ENCODE measurements at regions not wholly inside any gene's neighbourhood (a gene's known extent, or its start where the extent isn't known, plus 50 kb on each side); places are given as distances from the start of the nearest gene placed in this dataset.

- no peaks in the 10 kb centered on the region for H3K4me1 ChIP-seq (ENCODE audit: control insufficient read depth in 1 of 2, insufficient read depth in 2 of 2, low read length in 2 of 2)
- H3K9me3 ChIP-seq (replicated peaks in 1 of 2; ENCODE audit: control insufficient read depth in 1 of 2, insufficient read depth in 1 of 2, low read length in 2 of 2), result peaks cover 11 to 27% of the 10 kb centered on the region in 2 donors
- no peaks in the 10 kb centered on the region for H3K27me3 Mint-ChIP-seq (ENCODE audit: low read depth in 3 of 3)
- no peak overlapping the region for H3K27ac Mint-ChIP-seq
- H4K20me1 ChIP-seq (ENCODE audit: insufficient read depth, low read length), result no peaks in the 10 kb centered on the region
- no peaks in the 10 kb centered on the region for H3K27me3 ChIP-seq (ENCODE audit: control insufficient read depth in 2 of 2, insufficient read depth in 2 of 2, low read length in 2 of 2)
- intact Hi-C loops (cut with micrococcal nuclease), result no loop called here
- no peaks in the 10 kb centered on the region for H3K36me3 Mint-ChIP-seq
- peaks cover 0 to 14% (median 7%) of the 10 kb centered on the region in 7 donors for H3K9me3 Mint-ChIP-seq
- H3K36me3 ChIP-seq (replicated peaks in 1 of 2; ENCODE audit: control insufficient read depth in 1 of 2, insufficient read depth in 2 of 2, low read length in 2 of 2), result no peaks in the 10 kb centered on the region
- 100% methylated on average over 3 of the region's 3 CpGs for WGBS (ENCODE audit: insufficient coverage)
- no peak overlapping the region for H2AFZ ChIP-seq (ENCODE audit: insufficient read depth, low read depth, low read length, poor library complexity, severe bottlenecking)
- no peak overlapping the region for H3K4me3 ChIP-seq (replicated peaks in 1 of 3; ENCODE audit: low read depth in 2 of 3, low read length in 3 of 3)
- no peak overlapping the region for H3K4me2 ChIP-seq (replicated peaks; ENCODE audit: extremely low read depth, low read length, poor library complexity, severe bottlenecking)
- H3K27ac ChIP-seq (ENCODE audit: low read depth in 1 of 2, low read length in 2 of 2), result no peak overlapping the region
- TF ChIP-seq CTCF (IDR thresholded peaks at IDR 0.05), result no peak
- no peaks in the 10 kb centered on the region for H3K79me2 ChIP-seq (ENCODE audit: insufficient read depth, low read length)
- H3K4me1 Mint-ChIP-seq, result no peaks in the 10 kb centered on the region
- no peak overlapping the region for H3K4me3 Mint-ChIP-seq
- no peak overlapping the region for H3K9ac ChIP-seq (ENCODE audit: insufficient read depth, low read length, poor library complexity, severe bottlenecking)
- no peak for DNase-seq
These were observed 918.1 kb upstream of the POT1 start for GRCh38 chr7:125847692-125848091.

GRCh38 chr7:125847055-125847454 is 917.4 kb upstream of the POT1 start:
- Histone ChIP-seq H3K4me3 (replicated peaks in 1 of 3; ENCODE audit: low read depth in 2 of 3, low read length in 3 of 3) (no peak overlapping the region), H3K36me3 (replicated peaks in 1 of 2; ENCODE audit: control insufficient read depth in 1 of 2, insufficient read depth in 2 of 2, low read length in 2 of 2) (no peaks in the 10 kb centered on the region), H3K27ac (ENCODE audit: low read depth in 1 of 2, low read length in 2 of 2) (no peak overlapping the region), H2AFZ (ENCODE audit: insufficient read depth, low read depth, low read length, poor library complexity, severe bottlenecking) (no peak overlapping the region), H3K4me2 (replicated peaks; ENCODE audit: extremely low read depth, low read length, poor library complexity, severe bottlenecking) (no peak overlapping the region), H3K4me1 (ENCODE audit: control insufficient read depth in 1 of 2, insufficient read depth in 2 of 2, low read length in 2 of 2) (no peaks in the 10 kb centered on the region), H3K27me3 (ENCODE audit: control insufficient read depth in 2 of 2, insufficient read depth in 2 of 2, low read length in 2 of 2) (no peaks in the 10 kb centered on the region), H3K79me2 (ENCODE audit: insufficient read depth, low read length) (no peaks in the 10 kb centered on the region), H4K20me1 (ENCODE audit: insufficient read depth, low read length) (no peaks in the 10 kb centered on the region), H3K9me3 (replicated peaks in 1 of 2; ENCODE audit: control insufficient read depth in 1 of 2, insufficient read depth in 1 of 2, low read length in 2 of 2) (peaks cover 11 to 27% of the 10 kb centered on the region in 2 donors), H3K9ac (ENCODE audit: insufficient read depth, low read length, poor library complexity, severe bottlenecking) (no peak overlapping the region)
- Mint-ChIP-seq H3K36me3 (no peaks in the 10 kb centered on the region), H3K4me3 (no peak overlapping the region), H3K27me3 (ENCODE audit: low read depth in 3 of 3) (no peaks in the 10 kb centered on the region), H3K27ac (no peak overlapping the region), H3K9me3 (peaks cover 0 to 12% (median 6%) of the 10 kb centered on the region in 7 donors), H3K4me1 (no peaks in the 10 kb centered on the region)
- intact Hi-C loops (cut with micrococcal nuclease), result no loop called here
- no peak for TF ChIP-seq CTCF (IDR thresholded peaks at IDR 0.05)
- WGBS (ENCODE audit: insufficient coverage), result 92% methylated on average over 3 of the region's 3 CpGs
- no peak for DNase-seq

Measured in CD14-positive monocyte (primary cell).